ENCODE measurements at regions not wholly inside any gene's neighbourhood (a gene's known extent, or its start where the extent isn't known, plus 50 kb on each side); places are given as distances from the start of the nearest gene placed in this dataset.

GRCh38 chr6:106829451-106829850 lies 145.1 kb downstream of the CD24 start:
- Histone ChIP-seq H3K36me3 (ENCODE audit: low read depth, missing control alignments) (no peaks in the 10 kb centered on the region), H3K9me3 (no peaks in the 10 kb centered on the region), H3K4me3 (no peak overlapping the region), H3K27ac (no peak overlapping the region), H3K27me3 (no peaks in the 10 kb centered on the region), H3K4me1 (no peaks in the 10 kb centered on the region)
- 89 to 92% methylated on average over 4 of the region's 4 CpGs for WGBS, 2 donors
- TF ChIP-seq POLR2A (IDR thresholded peaks at IDR 0.05): no peak
- no peak for TF ChIP-seq CTCF (IDR thresholded peaks at IDR 0.05)
- DNase-seq: no peak
- intact Hi-C loops (cut with DNase I; ENCODE audit: low total_unique reads): no loop called here

GRCh38 chr6:106827081-106827480 lies 147.4 kb downstream of the CD24 start:
- no peak for DNase-seq
- H3K36me3 ChIP-seq (ENCODE audit: low read depth, missing control alignments): no peaks in the 10 kb centered on the region
- no peak overlapping the region for H3K27ac ChIP-seq
- 94 to 95% methylated on average over 3 of the region's 3 CpGs for WGBS, 2 donors
- no peaks in the 10 kb centered on the region for H3K4me1 ChIP-seq
- no peaks in the 10 kb centered on the region for H3K27me3 ChIP-seq
- intact Hi-C loops (cut with DNase I; ENCODE audit: low total_unique reads): no loop called here
- no peak for TF ChIP-seq POLR2A (IDR thresholded peaks at IDR 0.05)
- no peak for TF ChIP-seq CTCF (IDR thresholded peaks at IDR 0.05)
- no peaks in the 10 kb centered on the region for H3K9me3 ChIP-seq
- H3K4me3 ChIP-seq: no peak overlapping the region

DNA sequence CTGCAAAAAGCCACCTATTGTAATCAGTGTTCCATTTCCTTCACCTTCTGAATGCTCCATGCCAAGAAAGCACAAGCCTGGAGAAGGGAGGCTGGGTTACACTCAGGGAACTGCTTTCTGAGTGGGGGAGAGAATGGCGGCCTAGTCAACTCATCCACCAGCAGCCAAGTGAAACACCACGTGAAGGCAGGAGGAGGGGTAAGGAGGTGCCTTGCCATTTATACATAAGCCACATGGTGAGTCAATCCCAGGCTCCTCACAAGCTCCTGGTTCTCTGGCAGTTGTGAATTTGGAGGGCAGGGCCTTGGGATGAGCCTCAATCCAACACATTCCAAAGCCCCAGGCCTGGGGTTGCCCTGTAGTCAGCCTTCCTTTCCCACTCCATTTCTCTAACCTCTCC lies 149.4 kb downstream of the CD24 start:
- 86 to 92% methylated on average over 2 of the region's 2 CpGs for WGBS, 2 donors
- Histone ChIP-seq H3K4me3 (no peak overlapping the region), H3K36me3 (ENCODE audit: low read depth, missing control alignments) (no peaks in the 10 kb centered on the region), H3K4me1 (no peaks in the 10 kb centered on the region), H3K27me3 (no peaks in the 10 kb centered on the region), H3K27ac (no peak overlapping the region), H3K9me3 (no peaks in the 10 kb centered on the region)
- TF ChIP-seq POLR2A (IDR thresholded peaks at IDR 0.05) (no peak), CTCF (IDR thresholded peaks at IDR 0.05) (no peak)
- no peak for DNase-seq
- intact Hi-C loops (cut with DNase I; ENCODE audit: low total_unique reads): no loop called here

DNA sequence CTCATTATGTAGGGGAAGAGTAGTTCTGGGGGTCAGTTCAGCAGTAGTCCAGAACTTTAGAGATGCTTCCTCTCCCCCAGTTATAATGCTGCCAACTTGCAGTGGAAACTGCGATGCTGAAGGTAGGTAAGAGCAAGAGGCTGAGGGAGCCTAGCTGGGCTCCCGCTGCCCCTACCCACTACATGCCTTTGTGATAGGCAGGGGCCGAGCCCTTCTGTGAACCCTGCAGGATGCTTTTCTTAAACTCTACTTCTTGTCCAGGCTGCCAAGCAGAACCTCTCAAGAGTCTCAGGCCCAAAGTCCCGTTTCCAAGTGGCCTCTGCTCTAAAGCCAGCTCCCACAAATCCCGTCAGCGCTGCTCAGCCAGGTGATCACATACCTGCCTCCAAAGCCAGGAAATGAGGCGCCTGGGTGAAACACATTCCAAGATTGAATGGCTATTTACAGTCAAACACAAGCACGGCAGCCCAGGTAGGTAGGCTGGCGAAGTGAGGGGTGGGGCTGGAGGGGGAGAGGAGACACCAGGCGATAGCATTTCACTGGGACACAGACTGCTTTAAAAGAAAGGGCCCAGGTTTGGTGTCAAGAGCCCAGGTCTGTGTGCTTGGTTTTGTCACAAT lies 150.7 kb downstream of the CD24 start:
- TF ChIP-seq POLR2A (IDR thresholded peaks at IDR 0.05): no peak
- no peak for TF ChIP-seq CTCF (IDR thresholded peaks at IDR 0.05)
- H3K36me3 ChIP-seq (ENCODE audit: low read depth, missing control alignments): no peaks in the 10 kb centered on the region
- H3K4me1 ChIP-seq: no peaks in the 10 kb centered on the region
- intact Hi-C loops (cut with DNase I; ENCODE audit: low total_unique reads): no loop called here
- no peak overlapping the region for H3K4me3 ChIP-seq
- DNase-seq: no peak
- no peak overlapping the region for H3K27ac ChIP-seq
- H3K27me3 ChIP-seq: no peaks in the 10 kb centered on the region
- H3K9me3 ChIP-seq: no peaks in the 10 kb centered on the region
- 66 to 75% methylated on average over 10 of the region's 10 CpGs for WGBS, 2 donors

GRCh38 chr6:106823058-106823457 lies 151.5 kb downstream of the CD24 start:
- no peak for TF ChIP-seq POLR2A (IDR thresholded peaks at IDR 0.05)
- no peak for TF ChIP-seq CTCF (IDR thresholded peaks at IDR 0.05)
- WGBS, 2 donors: 80 to 89% methylated on average over 4 to 5 of the region's 5 CpGs
- Histone ChIP-seq H3K27me3 (no peaks in the 10 kb centered on the region), H3K36me3 (ENCODE audit: low read depth, missing control alignments) (no peaks in the 10 kb centered on the region), H3K4me1 (no peaks in the 10 kb centered on the region), H3K4me3 (no peak overlapping the region), H3K9me3 (no peaks in the 10 kb centered on the region), H3K27ac (no peak overlapping the region)
- DNase-seq: no peak
- intact Hi-C loops (cut with DNase I; ENCODE audit: low total_unique reads): no loop called here

Data from testis (tissue), 2 donors.